IMR-90 (cell line): ENCODE measurements at regions not wholly inside any gene's neighbourhood (a gene's known extent, or its start where the extent isn't known, plus 50 kb on each side); places are given as distances from the start of the nearest gene placed in this dataset.

Experiments
- ATAC-seq: fragments of 200-7000 bp; cut with Tn5 transposase; 2 replicates; pipeline ENCODE4 v1.9.1; 2020; ENCODE audit warnings: low read depth, mild to moderate bottlenecking, moderate library complexity
- BruUV-seq: library from RNA; stranded (reverse); fragments of 400-500 nt; replicated peaks from 2 replicates; lab custom pipeline; 2021; lab: Mats Ljungman, UMichigan
- CTCF ChIA-PET: fragments of 300-600 bp; formaldehyde crosslinking; extraction: SDS; loops from one replicate; lab custom pipeline; 2021; ENCODE audit warnings: antibody characterized with exemption; lab: Yijun Ruan, JAX
- POLR2A ChIA-PET: fragments of 300-600 bp; sonication (Branson Sonifier 250); formaldehyde crosslinking; loops from one replicate; lab custom pipeline; 2022; ENCODE audit warnings: antibody characterized with exemption; ENCODE audit not compliant: unreplicated experiment; lab: Charles Lee
- DNase-seq: peaks from one replicate; pipeline ENCODE4 v3.0.0; 2013
- H2AFZ ChIP-seq: replicated peaks from 2 replicates; pipeline ENCODE3; 2013; ENCODE audit warnings: low read length, mild to moderate bottlenecking; ENCODE audit not compliant: poor library complexity
- H2AK5ac ChIP-seq: 2 replicates; pipeline ENCODE4 v1.6.1; 2013; ENCODE audit warnings: low read depth, low read length, inconsistent platforms
- H2AK9ac ChIP-seq: replicated peaks from 2 replicates; pipeline ENCODE3; 2013; ENCODE audit warnings: mild to moderate bottlenecking, low read depth, low read length, moderate library complexity; ENCODE audit not compliant: poor library complexity
- H2BK120ac ChIP-seq: 2 replicates; pipeline ENCODE4 v1.6.1; 2013; ENCODE audit warnings: low read depth, low read length, inconsistent platforms
- H2BK15ac ChIP-seq: 3 replicates; pipeline ENCODE4 v1.6.1; 2013; ENCODE audit warnings: low read depth, low read length, inconsistent platforms
- H2BK20ac ChIP-seq: 2 replicates; pipeline ENCODE4 v1.6.1; 2013; ENCODE audit warnings: low read depth, mild to moderate bottlenecking, inconsistent platforms, low read length, moderate library complexity
- H2BK5ac ChIP-seq: 2 replicates; pipeline ENCODE4 v1.6.1; 2013; ENCODE audit warnings: mild to moderate bottlenecking, low read depth, low read length, inconsistent platforms; ENCODE audit not compliant: poor library complexity, severe bottlenecking
- H3K14ac ChIP-seq: replicated peaks from 2 replicates; pipeline ENCODE4 v1.6.1; 2013; ENCODE audit warnings: low read depth, low read length, inconsistent platforms
- H3K18ac ChIP-seq: 2 replicates; pipeline ENCODE4 v1.6.1; 2013; ENCODE audit warnings: low read depth, low read length, control low read depth
- H3K23ac ChIP-seq: 2 replicates; pipeline ENCODE4 v1.6.1; 2013; ENCODE audit warnings: low read depth, low read length, inconsistent platforms
- H3K27ac ChIP-seq: 2 replicates; pipeline ENCODE4 v1.5.1; 2013; ENCODE audit warnings: mild to moderate bottlenecking, control low read depth, low read length; ENCODE audit not compliant: insufficient read depth
- H3K27me3 ChIP-seq: 2 replicates; pipeline ENCODE4 v1.6.1; 2013; ENCODE audit warnings: low read length; ENCODE audit not compliant: control insufficient read depth, insufficient read depth
- H3K36me3 ChIP-seq: 2 replicates; pipeline ENCODE4 v1.6.1; 2013; ENCODE audit warnings: low read length, mixed read lengths; ENCODE audit not compliant: control insufficient read depth, insufficient read depth
- H3K4ac ChIP-seq: 2 replicates; pipeline ENCODE4 v1.6.1; 2013; ENCODE audit warnings: low read depth, low read length, inconsistent platforms
- H3K4me1 ChIP-seq: 2 replicates; pipeline ENCODE4 v1.6.1; 2013; ENCODE audit warnings: low read length, mixed read lengths; ENCODE audit not compliant: control insufficient read depth, insufficient read depth
- H3K4me2 ChIP-seq: 2 replicates; pipeline ENCODE4 v1.6.1; 2013; ENCODE audit warnings: low read depth, mild to moderate bottlenecking, control low read depth, low read length, moderate library complexity
- H3K4me3 ChIP-seq: 2 replicates; pipeline ENCODE4 v1.5.1; 2013; ENCODE audit warnings: low read depth, mild to moderate bottlenecking, control low read depth, low read length, moderate library complexity; ENCODE audit not compliant: insufficient read depth
- H3K56ac ChIP-seq: 2 replicates; pipeline ENCODE4 v1.6.1; 2013; ENCODE audit warnings: low read length, inconsistent platforms; ENCODE audit not compliant: insufficient read depth; ENCODE audit errors: extremely low read depth
- H3K79me1 ChIP-seq, 2 experiments: 2 replicates each; pipeline ENCODE4 v1.6.1; 2013; ENCODE audit warnings: low read length in 2 of 2, inconsistent platforms in 1 of 2, low read depth in 1 of 2
- H3K9ac ChIP-seq: 2 replicates; pipeline ENCODE4 v1.6.1; 2013; ENCODE audit warnings: low read depth, low read length, control low read depth
- H3K9me1 ChIP-seq: 2 replicates; pipeline ENCODE4 v1.6.1; 2013; ENCODE audit warnings: low read length, inconsistent platforms; ENCODE audit not compliant: insufficient read depth
- H3K9me3 ChIP-seq: 2 replicates; pipeline ENCODE4 v1.6.1; 2013; ENCODE audit warnings: low read length; ENCODE audit not compliant: control insufficient read depth, insufficient read depth
- H4K20me1 ChIP-seq: 2 replicates; pipeline ENCODE4 v1.6.1; 2013; ENCODE audit warnings: low read length, inconsistent platforms; ENCODE audit not compliant: insufficient read depth
- H4K5ac ChIP-seq: 2 replicates; pipeline ENCODE4 v1.6.1; 2013; ENCODE audit warnings: mild to moderate bottlenecking, low read depth, low read length, control low read depth
- H4K8ac ChIP-seq, 2 experiments: 2 replicates each; pipeline ENCODE4 v1.6.1; 2013; ENCODE audit warnings: low read depth in 2 of 2, low read length in 2 of 2, control low read depth in 1 of 2, inconsistent platforms in 1 of 2
- H4K91ac ChIP-seq: 2 replicates; pipeline ENCODE4 v1.6.1; 2013; ENCODE audit warnings: low read depth, low read length, inconsistent platforms; ENCODE audit not compliant: insufficient read depth
- BHLHE40 ChIP-seq: fragments of 150-350 bp; IDR thresholded peaks from 2 replicates; pipeline ENCODE4 v1.6.1; 2016; ENCODE audit warnings: mild to moderate bottlenecking, low read depth, low read length
- CEBPB ChIP-seq: IDR thresholded peaks from 2 replicates; pipeline ENCODE4 v1.6.1; 2012; ENCODE audit warnings: low read depth, low read length, improper control_type of control experiment
- CHD1 ChIP-seq: IDR thresholded peaks from 2 replicates; pipeline ENCODE4 v1.6.1; 2012; ENCODE audit warnings: low read depth, low read length, improper control_type of control experiment
- CTCF ChIP-seq: conservative IDR thresholded peaks from 2 replicates; pipeline ENCODE4 v1.5.1; 2012; ENCODE audit warnings: mild to moderate bottlenecking, low read depth, low read length, improper control_type of control experiment
- ELK1 ChIP-seq: fragments of 150-350 bp; IDR thresholded peaks from 2 replicates; pipeline ENCODE4 v1.6.1; 2016; ENCODE audit warnings: low read depth, mild to moderate bottlenecking, low read length, moderate library complexity, borderline replicate concordance
- FOS ChIP-seq: fragments of 150-350 bp; IDR thresholded peaks from 2 replicates; pipeline ENCODE4 v1.6.1; 2016; ENCODE audit warnings: low read depth, low read length
- MAFK ChIP-seq: IDR thresholded peaks from 2 replicates; pipeline ENCODE4 v1.6.1; 2012; ENCODE audit warnings: low read depth, low read length, improper control_type of control experiment
- MAZ ChIP-seq: IDR thresholded peaks from 2 replicates; pipeline ENCODE4 v1.6.1; 2012; ENCODE audit warnings: low read depth, mild to moderate bottlenecking, low read length, improper control_type of control experiment, moderate library complexity, borderline replicate concordance
- MXI1 ChIP-seq: IDR thresholded peaks from 2 replicates; pipeline ENCODE4 v1.6.1; 2012; ENCODE audit warnings: low read depth, mild to moderate bottlenecking, low read length, moderate library complexity, borderline replicate concordance
- NFE2L2 ChIP-seq: fragments of 150-350 bp; IDR thresholded peaks from 2 replicates; pipeline ENCODE4 v1.6.1; 2016; ENCODE audit warnings: low read depth, mild to moderate bottlenecking, low read length
- POLR2A ChIP-seq: IDR thresholded peaks from 2 replicates; pipeline ENCODE4 v1.6.1; 2012; ENCODE audit warnings: mild to moderate bottlenecking, low read depth, low read length
- RAD21 ChIP-seq: IDR thresholded peaks from 2 replicates; pipeline ENCODE4 v1.6.1; 2012; ENCODE audit warnings: low read length, improper control_type of control experiment
- RCOR1 ChIP-seq: IDR thresholded peaks from 2 replicates; pipeline ENCODE4 v1.6.1; 2012; ENCODE audit warnings: mild to moderate bottlenecking, low read length, improper control_type of control experiment; ENCODE audit not compliant: insufficient replicate concordance
- RFX5 ChIP-seq: IDR thresholded peaks from 2 replicates; pipeline ENCODE4 v1.8.0; 2012; ENCODE audit warnings: low read depth, mild to moderate bottlenecking, low read length, moderate library complexity
- SMC3 ChIP-seq: fragments of 150-350 bp; IDR thresholded peaks from 2 replicates; pipeline ENCODE4 v1.6.1; 2016; ENCODE audit warnings: low read depth, mild to moderate bottlenecking, antibody characterized with exemption, low read length, moderate library complexity
- WGBS, 2 experiments: methylation state at CpG; one replicate each; pipeline versions ENCODE4 v1.1.5 to v1.1.7; 2013; ENCODE audit warnings: missing lambda C conversion rate in 2 of 2; ENCODE audit not compliant: insufficient read length in 1 of 2; ENCODE audit errors: extremely low coverage in 2 of 2; 5-methylcytosine and 5-hydroxymethylcytosine counted together
- dilution Hi-C: fragments of 300-500 bp; cut with HindIII; formaldehyde crosslinking; loops from one replicate; pipeline ENCODE4 v1.14.3; 2018; ENCODE audit warnings: low sequenced_read_pairs; ENCODE audit not compliant: unreplicated experiment
- in situ Hi-C: fragments of 300-500 bp; cut with MboI; formaldehyde crosslinking; loops from 3 replicates; pipeline ENCODE4 v1.14.3; 2019; ENCODE audit warnings: low sequenced_read_pairs, inconsistent platforms, mixed read lengths
- intact Hi-C: fragments of 100-400 bp; cut with micrococcal nuclease; formaldehyde crosslinking; loops from 2 replicates; pipeline ENCODE4 v1.10.0; 2022
- TF ChIP-seq, protein P1 (sequence below): fragments of 150-350 bp; IDR thresholded peaks from 2 replicates; pipeline ENCODE4 v1.6.1; 2017; ENCODE audit warnings: mild to moderate bottlenecking, antibody characterized with exemption, low read length, low read depth

GRCh38 chr3:28042707-28043106 lies 198.7 kb upstream of the CMC1 start:
- CTCF ChIA-PET, result no interaction called here

More at GRCh38 chr3:28042707-28043106, 198.7 kb upstream of the CMC1 start:
- Histone ChIP-seq H2AK9ac (no peak overlapping the region), H4K8ac (no peak overlapping the region), H4K20me1 (no peaks in the 10 kb centered on the region), H3K27ac (no peak overlapping the region), H3K9me1 (no peaks in the 10 kb centered on the region), H3K4me2 (no peak overlapping the region), H2BK20ac (no peak overlapping the region), H3K4ac (no peak overlapping the region), H2BK15ac (no peak overlapping the region), H3K23ac (no peak overlapping the region), H2BK5ac (no peak overlapping the region), H3K9me3 (no peaks in the 10 kb centered on the region), H2AK5ac (no peak overlapping the region), H2BK120ac (no peak overlapping the region), H4K5ac (no peak overlapping the region), H3K4me1 (no peaks in the 10 kb centered on the region), H3K36me3 (no peaks in the 10 kb centered on the region), H3K9ac (no peak overlapping the region), H3K27me3 (no peaks in the 10 kb centered on the region), H2AFZ (no peak overlapping the region), H3K14ac (no peak overlapping the region), H4K91ac (no peak overlapping the region), H3K4me3 (no peak overlapping the region), H3K56ac (no peak overlapping the region), H3K18ac (no peak overlapping the region), H3K79me1 (no peaks in the 10 kb centered on the region)
- intact Hi-C loops, result no loop called here
- POLR2A ChIA-PET, result no interaction called here
- DNase-seq (no peak), ATAC-seq (no peak)
- in situ Hi-C loops, result no loop called here
- TF ChIP-seq RAD21, result no peak
- no peak for TF ChIP-seq POLR2A
- TF ChIP-seq CHD1, result no peak
- TF ChIP-seq, protein P1, sequence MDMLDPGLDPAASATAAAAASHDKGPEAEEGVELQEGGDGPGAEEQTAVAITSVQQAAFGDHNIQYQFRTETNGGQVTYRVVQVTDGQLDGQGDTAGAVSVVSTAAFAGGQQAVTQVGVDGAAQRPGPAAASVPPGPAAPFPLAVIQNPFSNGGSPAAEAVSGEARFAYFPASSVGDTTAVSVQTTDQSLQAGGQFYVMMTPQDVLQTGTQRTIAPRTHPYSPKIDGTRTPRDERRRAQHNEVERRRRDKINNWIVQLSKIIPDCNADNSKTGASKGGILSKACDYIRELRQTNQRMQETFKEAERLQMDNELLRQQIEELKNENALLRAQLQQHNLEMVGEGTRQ, result no peak
- no peak for TF ChIP-seq SMC3
- no peak for TF ChIP-seq ELK1
- no peak for TF ChIP-seq RFX5
- no peak for TF ChIP-seq MXI1
- no peak for TF ChIP-seq FOS
- no peak for TF ChIP-seq MAFK
- no peak for TF ChIP-seq CEBPB
- no peak for TF ChIP-seq CTCF
- no peak for TF ChIP-seq RCOR1
- TF ChIP-seq BHLHE40, result no peak
- no peak for TF ChIP-seq NFE2L2
- no peak for TF ChIP-seq MAZ
- dilution Hi-C loops, result no loop called here
- no TSS peak for BruUV-seq
- WGBS, 2 experiments, result no CpG with 5 or more reads among the region's 1 CpG
